ENCODE measurements at regions not wholly inside any gene's neighbourhood (a gene's known extent, or its start where the extent isn't known, plus 50 kb on each side); places are given as distances from the start of the nearest gene placed in this dataset.

- TF ChIP-seq, protein P1, sequence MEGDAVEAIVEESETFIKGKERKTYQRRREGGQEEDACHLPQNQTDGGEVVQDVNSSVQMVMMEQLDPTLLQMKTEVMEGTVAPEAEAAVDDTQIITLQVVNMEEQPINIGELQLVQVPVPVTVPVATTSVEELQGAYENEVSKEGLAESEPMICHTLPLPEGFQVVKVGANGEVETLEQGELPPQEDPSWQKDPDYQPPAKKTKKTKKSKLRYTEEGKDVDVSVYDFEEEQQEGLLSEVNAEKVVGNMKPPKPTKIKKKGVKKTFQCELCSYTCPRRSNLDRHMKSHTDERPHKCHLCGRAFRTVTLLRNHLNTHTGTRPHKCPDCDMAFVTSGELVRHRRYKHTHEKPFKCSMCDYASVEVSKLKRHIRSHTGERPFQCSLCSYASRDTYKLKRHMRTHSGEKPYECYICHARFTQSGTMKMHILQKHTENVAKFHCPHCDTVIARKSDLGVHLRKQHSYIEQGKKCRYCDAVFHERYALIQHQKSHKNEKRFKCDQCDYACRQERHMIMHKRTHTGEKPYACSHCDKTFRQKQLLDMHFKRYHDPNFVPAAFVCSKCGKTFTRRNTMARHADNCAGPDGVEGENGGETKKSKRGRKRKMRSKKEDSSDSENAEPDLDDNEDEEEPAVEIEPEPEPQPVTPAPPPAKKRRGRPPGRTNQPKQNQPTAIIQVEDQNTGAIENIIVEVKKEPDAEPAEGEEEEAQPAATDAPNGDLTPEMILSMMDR (conservative IDR thresholded peaks at IDR 0.05; ENCODE audit: low read length): no peak
- no peak for TF ChIP-seq EZH2phosphoT487 (IDR thresholded peaks at IDR 0.05; ENCODE audit: borderline replicate concordance)
Observed at GRCh38 chr6:163708466-163708865, 293.9 kb downstream of the QKI start.
